Motor neuron (in vitro differentiated cells): ENCODE measurements at regions not wholly inside any gene's neighbourhood (a gene's known extent, or its start where the extent isn't known, plus 50 kb on each side); places are given as distances from the start of the nearest gene placed in this dataset.

ENCODE experiments used
- ATAC-seq, 8 experiments: fragments of 200-7000 bp; cut with Tn5 transposase; replicated peaks in 6 of 8; 2 replicates each; pipeline ENCODE4 v1.8.0; 2021; ENCODE audit warnings: mild to moderate bottlenecking in 8 of 8, moderate library complexity in 8 of 8
- H3K27ac ChIP-seq, 2 donors: fragments of 250-450 bp; sonication (Bioruptor Pico); 2 replicates each; pipeline ENCODE4 v1.9.0; 2021; ENCODE audit warnings: antibody characterized with exemption in 2 of 2, mild to moderate bottlenecking in 2 of 2, moderate library complexity in 1 of 2
- H3K4me1 ChIP-seq, 2 donors: fragments of 250-450 bp; sonication (Bioruptor Pico); replicated peaks in 1 of 2; 2 replicates each; pipeline ENCODE4 v1.6.1; 2021; ENCODE audit warnings: antibody characterized with exemption in 2 of 2, mild to moderate bottlenecking in 2 of 2, moderate library complexity in 1 of 2
- H3K4me3 ChIP-seq, 5 donors: fragments of 250-450 bp; sonication (Bioruptor Pico); 2 replicates each; pipeline ENCODE4 v1.9.0; 2021; ENCODE audit warnings: antibody characterized with exemption in 5 of 5, mild to moderate bottlenecking in 5 of 5, moderate library complexity in 4 of 5
- WGBS, 10 experiments: fragments of 450-650 bp; shearing (Covaris generic); methylation state at CpG; one replicate each; pipeline ENCODE4 v1.0.0; 2022; 5-methylcytosine and 5-hydroxymethylcytosine counted together
- in situ Hi-C, 9 experiments: fragments of 400-800 bp; cut with MboI; loops; one replicate each; pipeline ENCODE4 v1.15.0; 2021; ENCODE audit warnings: low sequenced_read_pairs in 9 of 9, low pct_unique_long_range_greater_than_20kb in 2 of 9; ENCODE audit not compliant: unreplicated experiment in 9 of 9

DNA sequence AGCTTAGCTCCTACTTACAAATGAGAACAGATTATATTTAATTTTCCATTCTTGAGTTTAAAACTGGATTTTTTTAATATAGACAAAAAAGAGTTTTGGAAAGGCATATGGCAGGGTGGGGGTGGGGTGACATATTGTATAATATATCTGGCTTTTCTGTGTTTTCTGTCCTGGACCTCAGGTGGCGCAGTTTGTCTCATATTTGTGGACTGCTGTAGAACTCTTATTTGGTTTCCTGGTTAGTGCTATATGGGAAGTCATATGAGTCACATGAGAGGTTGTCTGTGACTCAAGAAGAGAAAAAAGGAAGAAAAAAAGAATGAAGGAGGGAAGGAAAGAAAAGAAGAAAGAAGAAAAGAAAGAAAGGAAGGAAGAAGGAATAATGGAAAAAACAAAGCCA, 131.8 kb downstream of the CLVS2 start:
- H3K4me3 ChIP-seq = no peak overlapping the region
- H3K27ac ChIP-seq = no peak overlapping the region
- in situ Hi-C loops = no loop called here
- 0 to 100% (median 89%) methylated on average over 1 of the region's 1 CpG; no CpG with 5 or more reads in 1 of the 10 experiments for WGBS, 10 experiments
- no peaks in the 10 kb centered on the region for H3K4me1 ChIP-seq
- ATAC-seq = no peak

DNA sequence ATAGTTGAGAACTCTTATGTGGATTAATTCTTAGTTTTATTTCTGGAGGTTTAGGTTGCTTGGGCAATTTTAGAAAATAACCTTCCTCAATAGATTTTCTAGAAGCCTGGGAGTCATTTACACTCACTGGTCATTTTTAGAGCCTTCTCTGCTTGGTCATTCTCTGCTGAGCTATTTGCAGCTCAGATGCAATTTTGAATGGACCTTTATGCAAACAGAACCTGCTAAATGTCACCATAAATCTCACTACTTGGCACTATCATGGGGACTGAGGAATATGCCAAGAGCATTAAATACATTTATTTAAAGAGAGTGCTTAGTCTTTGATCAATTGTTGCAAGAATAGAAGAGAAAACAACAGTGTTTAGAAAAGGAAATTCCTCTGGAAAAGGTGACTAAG, 154.0 kb downstream of the CLVS2 start:
- no peak overlapping the region for H3K4me3 ChIP-seq
- peaks cover 6 to 8% of the 10 kb centered on the region in 2 donors for H3K4me1 ChIP-seq
- in situ Hi-C loops = no loop called here
- peak in 7 of 8 experiments; percentile 33 to 65 (median 49) for ATAC-seq
- H3K27ac ChIP-seq = no peak overlapping the region

DNA sequence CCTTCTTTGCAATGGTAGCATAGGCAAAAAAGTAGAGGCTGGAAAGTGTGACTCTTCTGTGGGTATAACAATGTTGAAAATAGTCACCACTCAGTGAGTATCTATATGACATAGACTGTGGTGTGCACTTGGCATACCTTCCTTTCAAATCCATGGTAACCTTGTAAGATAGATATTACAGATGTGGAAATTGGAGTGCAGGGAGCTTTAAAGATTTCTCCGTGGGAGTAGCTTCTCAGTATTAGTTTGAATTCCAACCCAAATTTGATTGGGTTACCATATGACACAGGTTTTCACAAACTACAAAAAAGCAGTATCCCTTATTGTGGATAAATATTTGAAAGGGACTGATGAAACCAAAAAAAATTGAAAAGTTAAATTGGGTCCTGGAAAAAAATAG, 163.8 kb downstream of the CLVS2 start:
- H3K4me1 ChIP-seq = no peaks in the 10 kb centered on the region
- ATAC-seq = no peak
- H3K27ac ChIP-seq = no peak overlapping the region
- in situ Hi-C loops = no loop called here
- H3K4me3 ChIP-seq = no peak overlapping the region
- WGBS, 10 experiments = 0 to 100% (median 50%) methylated on average over 1 of the region's 1 CpG; no CpG with 5 or more reads in 4 of the 10 experiments
